GM23248 (cell line): ENCODE measurements at regions not wholly inside any gene's neighbourhood (a gene's known extent, or its start where the extent isn't known, plus 50 kb on each side); places are given as distances from the start of the nearest gene placed in this dataset.

ENCODE experiments used
- DNase-seq: peaks from one replicate; pipeline ENCODE4 v3.0.0-alpha.2; 2015
- H2AFZ ChIP-seq: fragments of 200-600 bp; sonication (generic); 2 replicates; pipeline ENCODE4 v1.6.1; 2016; ENCODE audit warnings: antibody characterized with exemption
- H3F3A ChIP-seq: fragments of 200-600 bp; sonication (generic); 2 replicates; pipeline ENCODE4 v1.6.1; 2016; ENCODE audit warnings: mild to moderate bottlenecking, antibody characterized with exemption, mixed run types; ENCODE audit not compliant: insufficient read depth
- H3K27ac ChIP-seq: fragments of 200-600 bp; sonication (generic); 2 replicates; pipeline ENCODE4 v1.5.1; 2016; ENCODE audit warnings: mild to moderate bottlenecking
- H3K27me3 ChIP-seq: fragments of 200-600 bp; sonication (generic); replicated peaks from 2 replicates; pipeline ENCODE4 v1.6.1; 2016; ENCODE audit warnings: mild to moderate bottlenecking; ENCODE audit not compliant: insufficient read depth
- H3K36me3 ChIP-seq: fragments of 200-600 bp; sonication (generic); 2 replicates; pipeline ENCODE4 v1.6.1; 2016; ENCODE audit warnings: low read depth, mild to moderate bottlenecking
- H3K4me1 ChIP-seq: fragments of 200-600 bp; sonication (generic); 2 replicates; pipeline ENCODE4 v1.6.1; 2016; ENCODE audit warnings: mild to moderate bottlenecking; ENCODE audit not compliant: insufficient read depth
- H3K4me2 ChIP-seq: fragments of 200-600 bp; sonication (generic); one replicate; pipeline ENCODE4 v1.6.1; 2016; ENCODE audit warnings: mild to moderate bottlenecking; ENCODE audit not compliant: unreplicated experiment
- H3K4me3 ChIP-seq: fragments of 200-600 bp; sonication (generic); 2 replicates; pipeline ENCODE4 v1.5.1; 2016; ENCODE audit warnings: mild to moderate bottlenecking
- H3K79me2 ChIP-seq: fragments of 200-600 bp; sonication (generic); 2 replicates; pipeline ENCODE4 v1.6.1; 2016; ENCODE audit warnings: mild to moderate bottlenecking; ENCODE audit not compliant: insufficient read depth
- H3K9ac ChIP-seq: fragments of 200-600 bp; sonication (generic); 2 replicates; pipeline ENCODE4 v1.6.1; 2016; ENCODE audit warnings: mild to moderate bottlenecking
- H3K9me2 ChIP-seq: fragments of 200-600 bp; sonication (generic); 2 replicates; pipeline ENCODE4 v1.6.1; 2016; ENCODE audit warnings: mixed run types, mild to moderate bottlenecking, moderate library complexity; ENCODE audit not compliant: insufficient read depth
- H3K9me3 ChIP-seq: fragments of 200-600 bp; sonication (generic); one replicate; pipeline ENCODE4 v1.6.1; 2017; ENCODE audit warnings: low read depth
- H4K20me1 ChIP-seq: fragments of 200-600 bp; sonication (generic); 2 replicates; pipeline ENCODE4 v1.6.0; 2016; ENCODE audit not compliant: insufficient read depth
- EZH2 ChIP-seq: fragments of 200-600 bp; sonication (generic); IDR thresholded peaks from 2 replicates; pipeline ENCODE4 v1.6.1; 2018; ENCODE audit warnings: antibody characterized with exemption, mild to moderate bottlenecking; ENCODE audit not compliant: insufficient read depth, poor library complexity, severe bottlenecking
- EZH2phosphoT487 ChIP-seq: fragments of 200-600 bp; sonication (generic); IDR thresholded peaks from 2 replicates; pipeline ENCODE4 v1.6.1; 2018; ENCODE audit warnings: antibody characterized with exemption, moderate library complexity, mild to moderate bottlenecking, low read depth; ENCODE audit not compliant: insufficient read depth
- WGBS, 2 experiments: methylation state at CpG; one replicate each; pipeline ENCODE4 v1.1.6; 2015 to 2017; ENCODE audit warnings: low lambda C conversion rate in 2 of 2, low coverage in 1 of 2; ENCODE audit errors: missing lambda C conversion rate in 2 of 2; 5-methylcytosine and 5-hydroxymethylcytosine counted together
- in situ Hi-C: fragments of 300-500 bp; cut with MboI; formaldehyde crosslinking; loops from 2 replicates; pipeline ENCODE4 v1.15.0; 2020

DNA sequence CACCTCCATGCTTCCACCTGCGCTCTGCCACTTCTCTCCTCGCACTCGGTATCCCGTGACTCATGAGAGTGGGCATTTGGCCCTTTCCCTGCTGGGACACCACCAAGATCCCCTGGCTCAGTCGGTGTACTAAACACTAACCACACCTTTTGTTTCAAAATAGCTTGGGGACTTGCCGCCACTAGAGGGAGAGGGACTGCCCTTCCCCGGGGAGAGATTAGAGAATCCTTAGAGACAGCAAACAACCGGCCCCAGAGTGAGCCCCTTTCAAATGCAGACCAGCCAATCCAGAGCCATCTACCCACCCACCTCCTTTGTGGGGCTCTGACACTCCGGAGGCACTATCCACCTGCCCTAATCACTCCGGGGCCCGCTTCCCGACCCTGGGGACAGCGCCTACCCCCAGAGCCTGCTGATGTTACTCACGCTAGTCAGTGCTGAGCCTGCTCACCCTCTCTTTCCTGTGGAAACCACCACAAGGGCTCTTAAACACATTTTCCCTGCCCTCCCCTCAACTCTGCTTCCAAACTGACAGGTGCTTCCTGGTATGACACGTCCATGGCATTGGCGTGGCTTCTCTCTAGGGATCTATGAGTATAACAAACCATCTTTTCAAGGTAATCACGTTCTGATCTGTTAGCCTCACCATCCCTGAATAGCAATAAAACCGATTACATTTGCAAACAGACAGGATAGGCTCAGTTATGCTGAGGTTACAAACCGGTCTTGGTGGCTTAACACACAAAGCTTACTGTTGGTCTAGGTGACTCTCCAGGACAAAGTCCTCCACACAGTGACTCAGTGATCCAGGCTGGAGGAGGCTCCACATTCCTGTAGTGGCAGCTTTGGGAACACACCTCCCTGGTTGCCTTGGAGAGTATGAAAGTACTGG lies 180.1 kb upstream of the MVB12B start:
- H3K79me2 ChIP-seq: no peaks in the 10 kb centered on the region

GRCh38 chr9:126147186-126147935 lies 179.3 kb upstream of the MVB12B start:
- no peak for TF ChIP-seq EZH2
- Histone ChIP-seq H3K36me3 (no peaks in the 10 kb centered on the region), H2AFZ (no peak overlapping the region), H3K9me2 (no peaks in the 10 kb centered on the region), H3F3A (no peaks in the 10 kb centered on the region), H3K4me3 (no peak overlapping the region), H3K9ac (no peak overlapping the region), H3K27ac (no peak overlapping the region), H3K27me3 (peaks cover 47% of the 10 kb centered on the region), H3K4me2 (no peak overlapping the region), H3K4me1 (no peaks in the 10 kb centered on the region), H3K9me3 (no peaks in the 10 kb centered on the region), H3K79me2 (no peaks in the 10 kb centered on the region), H4K20me1 (no peaks in the 10 kb centered on the region)
- in situ Hi-C loops: no loop called here
- 23% methylated on average over 10 of the region's 10 CpGs for WGBS, 2 experiments
- DNase-seq: no peak

More for the DNA sequence above, 180.1 kb upstream of the MVB12B start:
- no peak overlapping the region for H3K4me2 ChIP-seq
- TF ChIP-seq EZH2phosphoT487 (no peak), EZH2 (no peak)
- H4K20me1 ChIP-seq: no peaks in the 10 kb centered on the region
- no peaks in the 10 kb centered on the region for H3K36me3 ChIP-seq
- H3K9me2 ChIP-seq: no peaks in the 10 kb centered on the region
- H3K9ac ChIP-seq: no peak overlapping the region
- peaks cover 47% of the 10 kb centered on the region for H3K27me3 ChIP-seq
- DNase-seq: peak; percentile 11
- 36 to 37% methylated on average over 19 of the region's 19 CpGs for WGBS, 2 experiments
- H3K9me3 ChIP-seq: no peaks in the 10 kb centered on the region
- in situ Hi-C loops: no loop called here
- no peak overlapping the region for H3K4me3 ChIP-seq
- H3F3A ChIP-seq: no peaks in the 10 kb centered on the region
- no peak overlapping the region for H2AFZ ChIP-seq
- no peak overlapping the region for H3K27ac ChIP-seq
- H3K4me1 ChIP-seq: no peaks in the 10 kb centered on the region

DNA sequence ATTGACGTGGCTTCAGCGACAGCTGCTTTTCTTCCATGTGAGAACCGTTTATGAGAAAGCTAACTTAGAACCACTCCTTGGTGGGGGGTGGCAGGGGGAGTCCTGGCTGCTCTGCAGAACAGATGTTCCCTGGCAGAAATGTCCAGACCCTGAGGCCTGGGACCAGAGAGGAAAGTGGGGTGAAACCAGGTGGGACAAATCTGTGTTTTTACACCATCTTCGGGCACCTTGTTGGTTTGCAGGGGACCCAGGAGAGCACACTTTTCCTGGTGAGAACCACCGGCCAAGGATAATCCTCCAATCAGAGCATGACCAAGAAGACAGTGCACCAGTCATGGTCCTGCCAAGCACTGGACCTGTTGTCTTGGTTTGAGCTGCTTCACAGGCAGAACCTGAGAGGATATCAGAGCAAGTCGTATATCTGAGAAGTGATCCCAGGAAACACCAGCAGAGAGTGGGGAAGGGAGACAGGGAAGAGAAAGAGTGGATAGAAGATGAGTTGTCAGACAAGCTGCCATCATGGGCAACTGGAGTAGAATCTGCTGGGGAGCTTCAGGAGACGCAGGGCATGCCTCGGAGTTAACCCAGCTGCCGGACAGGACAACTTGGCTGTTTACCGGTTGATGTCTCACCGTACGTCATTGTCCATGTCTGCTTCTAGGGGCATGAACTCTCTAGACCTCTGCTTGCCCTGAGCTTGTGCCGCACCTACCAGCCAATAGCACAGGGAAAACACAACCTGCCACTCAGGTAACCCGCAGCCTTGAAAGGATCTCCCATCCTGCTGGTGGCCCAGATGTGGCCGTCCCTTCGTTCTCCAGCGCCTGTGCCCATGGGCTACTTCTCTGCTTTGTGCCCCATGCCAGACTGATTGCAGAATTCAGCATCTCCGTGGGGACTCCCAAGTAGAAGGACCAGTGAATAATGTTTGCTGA lies 178.4 kb upstream of the MVB12B start:
- no peaks in the 10 kb centered on the region for H3K9me2 ChIP-seq
- no peak overlapping the region for H3K27ac ChIP-seq
- in situ Hi-C loops: no loop called here
- no peak overlapping the region for H2AFZ ChIP-seq
- H3F3A ChIP-seq: no peaks in the 10 kb centered on the region
- WGBS, 2 experiments: 63 to 64% methylated on average over 18 of the region's 18 CpGs
- no peak overlapping the region for H3K4me3 ChIP-seq
- H3K4me1 ChIP-seq: no peaks in the 10 kb centered on the region
- H3K9me3 ChIP-seq: no peaks in the 10 kb centered on the region
- TF ChIP-seq EZH2 (no peak), EZH2phosphoT487 (no peak)
- peaks cover 53% of the 10 kb centered on the region for H3K27me3 ChIP-seq
- DNase-seq: no peak
- no peaks in the 10 kb centered on the region for H3K36me3 ChIP-seq
- no peaks in the 10 kb centered on the region for H4K20me1 ChIP-seq
- H3K79me2 ChIP-seq: no peaks in the 10 kb centered on the region
- no peak overlapping the region for H3K9ac ChIP-seq
- no peak overlapping the region for H3K4me2 ChIP-seq

- DNase-seq: no peak
- H3F3A ChIP-seq: no peaks in the 10 kb centered on the region
- H2AFZ ChIP-seq: no peak overlapping the region
- no peaks in the 10 kb centered on the region for H3K9me2 ChIP-seq
- no peak for TF ChIP-seq EZH2
- no peak for TF ChIP-seq EZH2phosphoT487
- H4K20me1 ChIP-seq: no peaks in the 10 kb centered on the region
- H3K9me3 ChIP-seq: no peaks in the 10 kb centered on the region
- H3K27ac ChIP-seq: no peak overlapping the region
- no peaks in the 10 kb centered on the region for H3K79me2 ChIP-seq
- in situ Hi-C loops: no loop called here
- H3K27me3 ChIP-seq: peaks cover 52% of the 10 kb centered on the region
- no peaks in the 10 kb centered on the region for H3K4me1 ChIP-seq
- no peaks in the 10 kb centered on the region for H3K36me3 ChIP-seq
- no peak overlapping the region for H3K9ac ChIP-seq
- H3K4me2 ChIP-seq: no peak overlapping the region
- H3K4me3 ChIP-seq: no peak overlapping the region
- WGBS, 2 experiments: 73 to 79% methylated on average over 4 of the region's 4 CpGs
Measured at GRCh38 chr9:126148994-126149393, 177.6 kb upstream of the MVB12B start.
